Epithelial cell of esophagus (primary cell): ENCODE measurements at regions not wholly inside any gene's neighbourhood (a gene's known extent, or its start where the extent isn't known, plus 50 kb on each side); places are given as distances from the start of the nearest gene placed in this dataset.

Experiments used
- DNase-seq: peaks from one replicate; pipeline ENCODE4 v3.0.0; 2010; ENCODE audit warnings: low read depth
- H3K4me3 ChIP-seq: 2 replicates; pipeline ENCODE4 v1.5.1; 2011; ENCODE audit warnings: mild to moderate bottlenecking, low read length, control low read depth
- TF ChIP-seq, protein P1 (sequence below): IDR thresholded peaks from 2 replicates; pipeline ENCODE4 v1.5.1; 2011; ENCODE audit warnings: low read depth, mild to moderate bottlenecking, low read length, control low read depth, inconsistent platforms; ENCODE audit not compliant: insufficient read depth; ENCODE audit errors: missing control alignments

DNA sequence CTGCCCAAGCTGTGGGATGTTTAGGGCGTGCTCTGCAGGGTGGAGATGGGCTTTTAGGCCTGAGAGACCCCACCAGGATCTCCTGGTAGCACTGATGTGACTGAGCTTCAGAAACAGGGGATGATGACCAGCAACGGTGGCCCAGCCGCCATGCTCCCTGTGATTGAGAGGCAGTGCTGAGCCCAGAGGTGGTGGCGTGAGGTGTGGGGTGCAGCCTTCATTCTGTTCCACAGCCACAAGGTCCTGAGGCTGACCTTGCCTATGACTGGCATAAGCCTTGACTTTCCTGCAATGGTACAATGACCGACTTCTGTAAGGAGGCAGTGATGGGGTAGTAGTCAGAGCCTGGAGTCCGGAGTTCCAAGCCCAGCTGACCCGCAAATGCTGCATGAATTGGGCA, 263.3 kb downstream of the TSN start:
- TF ChIP-seq, protein P1, sequence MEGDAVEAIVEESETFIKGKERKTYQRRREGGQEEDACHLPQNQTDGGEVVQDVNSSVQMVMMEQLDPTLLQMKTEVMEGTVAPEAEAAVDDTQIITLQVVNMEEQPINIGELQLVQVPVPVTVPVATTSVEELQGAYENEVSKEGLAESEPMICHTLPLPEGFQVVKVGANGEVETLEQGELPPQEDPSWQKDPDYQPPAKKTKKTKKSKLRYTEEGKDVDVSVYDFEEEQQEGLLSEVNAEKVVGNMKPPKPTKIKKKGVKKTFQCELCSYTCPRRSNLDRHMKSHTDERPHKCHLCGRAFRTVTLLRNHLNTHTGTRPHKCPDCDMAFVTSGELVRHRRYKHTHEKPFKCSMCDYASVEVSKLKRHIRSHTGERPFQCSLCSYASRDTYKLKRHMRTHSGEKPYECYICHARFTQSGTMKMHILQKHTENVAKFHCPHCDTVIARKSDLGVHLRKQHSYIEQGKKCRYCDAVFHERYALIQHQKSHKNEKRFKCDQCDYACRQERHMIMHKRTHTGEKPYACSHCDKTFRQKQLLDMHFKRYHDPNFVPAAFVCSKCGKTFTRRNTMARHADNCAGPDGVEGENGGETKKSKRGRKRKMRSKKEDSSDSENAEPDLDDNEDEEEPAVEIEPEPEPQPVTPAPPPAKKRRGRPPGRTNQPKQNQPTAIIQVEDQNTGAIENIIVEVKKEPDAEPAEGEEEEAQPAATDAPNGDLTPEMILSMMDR = no peak

DNA sequence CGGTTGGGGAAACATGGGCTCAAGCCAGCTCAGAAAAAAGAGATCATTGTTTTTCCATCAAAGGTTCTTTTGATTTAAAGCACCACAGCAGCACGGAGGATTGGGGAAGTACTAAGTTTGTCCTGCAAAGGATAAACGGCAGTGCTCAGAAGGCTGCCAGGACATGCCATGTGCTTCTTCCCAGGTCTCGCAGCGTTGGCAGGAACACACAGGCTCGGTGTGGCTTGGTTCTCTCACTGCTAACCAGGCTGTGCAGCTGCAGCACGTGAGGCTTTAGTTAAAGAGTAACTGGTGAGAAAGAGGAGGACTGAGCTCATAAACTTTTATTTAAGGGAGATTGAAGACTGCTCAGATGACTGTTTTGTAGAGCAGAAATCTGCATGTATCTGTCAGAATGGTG, 264.3 kb downstream of the TSN start:
- no peak for DNase-seq
- no peak overlapping the region for H3K4me3 ChIP-seq
- TF ChIP-seq, protein P1 = no peak

More for the DNA sequence above, 263.3 kb downstream of the TSN start:
- H3K4me3 ChIP-seq = no peak overlapping the region
- DNase-seq = no peak

DNA sequence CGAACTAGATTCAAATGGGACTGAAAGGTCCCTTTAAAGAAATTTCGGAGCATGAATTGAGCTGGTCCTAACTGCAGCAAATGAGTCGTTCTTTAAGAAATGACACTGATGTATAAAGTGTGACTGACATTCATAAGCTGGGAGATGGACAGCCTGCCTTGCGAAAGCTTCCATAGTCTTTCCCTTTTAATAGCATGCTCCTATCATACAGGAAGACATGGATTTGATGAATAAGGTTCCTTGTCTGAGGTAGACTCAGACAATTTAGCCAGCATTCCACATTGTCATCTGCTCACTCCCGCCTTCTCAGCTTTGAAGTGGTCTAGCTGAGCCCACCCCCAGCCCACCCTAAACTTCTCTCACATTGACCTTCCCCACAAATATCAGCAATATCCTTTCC, 264.9 kb downstream of the TSN start:
- no peak overlapping the region for H3K4me3 ChIP-seq
- TF ChIP-seq, protein P1 = no peak
- no peak for DNase-seq

DNA sequence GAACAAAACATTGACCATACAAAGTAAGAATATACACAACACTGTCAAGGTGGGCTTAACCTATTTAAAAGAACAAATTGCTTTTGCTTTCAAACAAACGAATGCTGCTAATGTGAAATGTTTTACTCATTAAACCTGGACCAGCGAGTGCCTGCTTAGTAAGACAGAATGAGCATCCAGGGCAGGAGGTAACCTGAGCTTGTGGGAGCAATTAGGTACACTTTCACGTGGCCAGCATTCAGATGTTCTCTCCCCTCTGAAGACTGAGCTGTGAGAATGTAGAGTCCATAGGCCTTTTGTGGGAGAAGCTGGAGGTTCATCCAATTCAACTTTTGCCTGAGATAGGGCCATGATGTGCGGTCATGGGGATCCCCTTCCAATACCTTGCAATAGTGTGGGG, 266.5 kb downstream of the TSN start:
- DNase-seq = no peak
- H3K4me3 ChIP-seq = no peak overlapping the region
- TF ChIP-seq, protein P1 = no peak

DNA sequence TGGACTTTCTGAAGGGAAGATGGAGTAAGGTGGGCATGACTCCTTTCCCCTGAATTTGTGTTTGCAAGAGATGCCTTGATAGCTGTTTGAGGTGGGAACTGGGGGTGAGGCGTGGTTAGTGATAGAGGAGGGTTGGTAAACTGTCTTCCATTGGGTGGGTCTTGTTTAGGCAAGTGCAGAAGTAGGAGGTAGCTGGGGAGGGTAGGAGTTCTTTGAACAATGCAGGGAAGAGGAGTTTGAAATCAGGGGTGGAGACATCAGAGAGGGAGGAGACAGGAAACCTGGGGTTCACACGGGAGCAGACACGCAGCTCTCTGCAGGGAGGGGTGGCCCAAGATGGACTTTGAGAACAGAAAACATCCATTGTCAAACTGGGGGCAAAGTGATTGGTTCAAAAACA, 267.1 kb downstream of the TSN start:
- TF ChIP-seq, protein P1 = no peak
- no peak for DNase-seq

DNA sequence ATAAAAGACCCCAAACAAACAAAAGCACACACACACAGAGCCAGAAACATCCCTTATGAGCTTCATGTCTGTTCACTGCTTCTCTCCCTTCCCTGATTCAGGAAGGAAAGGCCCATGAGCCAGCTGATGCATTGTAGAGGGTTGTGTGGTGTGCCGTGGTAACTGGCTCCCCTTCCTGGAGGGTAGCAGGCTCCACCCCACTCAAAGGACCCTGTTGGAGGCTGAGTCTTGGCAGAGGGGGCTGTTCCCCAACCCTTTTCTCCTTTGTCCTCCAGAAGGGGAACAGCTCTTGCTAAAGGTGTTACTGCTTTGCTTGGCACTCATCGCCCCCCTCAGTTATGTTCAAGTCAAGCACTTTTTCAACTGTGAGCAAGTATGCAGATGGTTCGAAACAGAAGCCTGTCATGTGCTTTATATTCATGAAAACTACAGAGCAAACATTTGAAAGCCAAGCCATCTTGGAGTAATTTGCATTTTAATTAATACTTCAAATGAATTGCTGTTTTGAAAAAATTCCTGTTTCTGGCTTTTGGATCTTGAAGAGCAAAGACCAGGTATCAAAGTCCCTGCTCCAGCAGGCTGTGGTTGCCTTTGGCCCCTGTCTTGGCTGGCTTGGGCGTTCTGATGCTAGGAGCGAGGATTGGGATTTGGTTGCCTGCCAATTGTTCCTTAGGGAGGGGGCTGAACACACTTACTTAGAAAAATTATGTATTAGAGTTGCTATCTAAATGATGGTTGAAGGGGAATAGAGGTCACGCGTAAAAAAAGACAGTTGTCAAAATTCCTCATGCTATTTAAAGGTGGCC, 267.8 kb downstream of the TSN start:
- TF ChIP-seq, protein P1 = no peak
- no peak overlapping the region for H3K4me3 ChIP-seq
- no peak for DNase-seq

More for the DNA sequence above, 267.1 kb downstream of the TSN start:
- no peak overlapping the region for H3K4me3 ChIP-seq
